ENCODE measurements at regions not wholly inside any gene's neighbourhood (a gene's known extent, or its start where the extent isn't known, plus 50 kb on each side); places are given as distances from the start of the nearest gene placed in this dataset.

GRCh38 chr12:124454735-124455134 lies 112.7 kb downstream of the NCOR2 start:
- H3K27ac ChIP-seq, result no peak overlapping the region
- TF ChIP-seq, protein P1, sequence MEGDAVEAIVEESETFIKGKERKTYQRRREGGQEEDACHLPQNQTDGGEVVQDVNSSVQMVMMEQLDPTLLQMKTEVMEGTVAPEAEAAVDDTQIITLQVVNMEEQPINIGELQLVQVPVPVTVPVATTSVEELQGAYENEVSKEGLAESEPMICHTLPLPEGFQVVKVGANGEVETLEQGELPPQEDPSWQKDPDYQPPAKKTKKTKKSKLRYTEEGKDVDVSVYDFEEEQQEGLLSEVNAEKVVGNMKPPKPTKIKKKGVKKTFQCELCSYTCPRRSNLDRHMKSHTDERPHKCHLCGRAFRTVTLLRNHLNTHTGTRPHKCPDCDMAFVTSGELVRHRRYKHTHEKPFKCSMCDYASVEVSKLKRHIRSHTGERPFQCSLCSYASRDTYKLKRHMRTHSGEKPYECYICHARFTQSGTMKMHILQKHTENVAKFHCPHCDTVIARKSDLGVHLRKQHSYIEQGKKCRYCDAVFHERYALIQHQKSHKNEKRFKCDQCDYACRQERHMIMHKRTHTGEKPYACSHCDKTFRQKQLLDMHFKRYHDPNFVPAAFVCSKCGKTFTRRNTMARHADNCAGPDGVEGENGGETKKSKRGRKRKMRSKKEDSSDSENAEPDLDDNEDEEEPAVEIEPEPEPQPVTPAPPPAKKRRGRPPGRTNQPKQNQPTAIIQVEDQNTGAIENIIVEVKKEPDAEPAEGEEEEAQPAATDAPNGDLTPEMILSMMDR (IDR thresholded peaks at IDR 0.05), result no peak
- TF ChIP-seq ZFX (IDR thresholded peaks at IDR 0.05; ENCODE audit: borderline replicate concordance), result no peak

- TF ChIP-seq, protein P1 (IDR thresholded peaks at IDR 0.05), result no peak
- TF ChIP-seq ZFX (IDR thresholded peaks at IDR 0.05; ENCODE audit: borderline replicate concordance), result no peak
- H3K27ac ChIP-seq, result no peak overlapping the region
These were observed 113.1 kb downstream of the NCOR2 start for GRCh38 chr12:124454352-124454725.

DNA sequence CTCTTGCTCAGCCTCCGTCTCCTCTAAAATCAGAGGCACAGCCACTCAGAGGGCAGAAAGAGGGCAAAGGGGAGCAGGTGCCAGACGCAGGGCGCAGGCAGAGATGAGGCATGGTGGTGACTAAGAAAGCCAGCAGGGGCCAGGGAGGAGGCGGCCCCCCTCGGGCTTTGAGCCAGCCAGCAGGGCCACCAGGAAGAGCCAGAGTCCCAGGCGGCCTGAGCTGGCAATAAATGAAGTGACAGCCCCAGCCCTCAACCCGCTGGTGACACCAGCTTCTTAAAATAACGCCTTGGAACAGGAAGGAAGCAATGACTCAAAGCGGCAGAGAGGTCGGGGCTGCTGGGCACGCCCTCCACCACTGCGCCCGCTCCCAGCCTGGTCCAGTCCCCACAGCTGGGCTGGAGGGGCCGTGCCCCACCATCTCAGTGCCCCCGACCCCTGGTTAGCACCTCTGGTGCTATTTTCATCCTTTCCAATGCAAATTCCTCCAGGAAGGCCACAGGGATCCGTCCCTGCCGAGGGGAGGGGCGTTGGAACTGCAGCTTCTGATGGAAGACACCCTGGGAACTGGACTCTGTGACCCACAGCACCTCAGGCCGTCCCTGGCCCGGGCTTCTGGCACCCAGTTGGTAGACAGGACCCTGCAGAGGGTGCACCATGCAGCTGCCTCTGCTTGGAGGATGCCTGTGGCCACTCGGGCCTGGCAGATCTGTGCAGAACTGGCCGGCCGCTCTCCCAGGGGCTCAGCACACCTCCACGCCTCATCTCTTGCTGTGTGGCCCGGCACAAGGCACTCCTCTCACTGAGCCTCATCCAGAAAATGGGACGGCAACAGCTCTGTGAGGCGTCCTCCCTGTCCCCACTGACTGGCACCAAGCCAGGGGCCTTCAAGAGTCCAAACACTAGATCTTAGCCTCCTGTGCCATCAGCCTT lies 113.7 kb downstream of the NCOR2 start:
- TF ChIP-seq, protein P1 (IDR thresholded peaks at IDR 0.05), result no peak
- TF ChIP-seq ZFX (IDR thresholded peaks at IDR 0.05; ENCODE audit: borderline replicate concordance), result no peak

GRCh38 chr12:124452576-124453331 lies 114.7 kb downstream of the NCOR2 start:
- H3K27ac ChIP-seq, result no peak overlapping the region
- TF ChIP-seq, protein P1 (IDR thresholded peaks at IDR 0.05), result no peak
- TF ChIP-seq ZFX (IDR thresholded peaks at IDR 0.05; ENCODE audit: borderline replicate concordance), result no peak

More for the DNA sequence above, 113.7 kb downstream of the NCOR2 start:
- H3K27ac ChIP-seq, result no peak overlapping the region

GRCh38 chr12:124451637-124452243 lies 115.7 kb downstream of the NCOR2 start:
- no peak overlapping the region for H3K27ac ChIP-seq
- TF ChIP-seq ZFX (IDR thresholded peaks at IDR 0.05; ENCODE audit: borderline replicate concordance), result no peak
- TF ChIP-seq, protein P1 (IDR thresholded peaks at IDR 0.05), result no peak

DNA sequence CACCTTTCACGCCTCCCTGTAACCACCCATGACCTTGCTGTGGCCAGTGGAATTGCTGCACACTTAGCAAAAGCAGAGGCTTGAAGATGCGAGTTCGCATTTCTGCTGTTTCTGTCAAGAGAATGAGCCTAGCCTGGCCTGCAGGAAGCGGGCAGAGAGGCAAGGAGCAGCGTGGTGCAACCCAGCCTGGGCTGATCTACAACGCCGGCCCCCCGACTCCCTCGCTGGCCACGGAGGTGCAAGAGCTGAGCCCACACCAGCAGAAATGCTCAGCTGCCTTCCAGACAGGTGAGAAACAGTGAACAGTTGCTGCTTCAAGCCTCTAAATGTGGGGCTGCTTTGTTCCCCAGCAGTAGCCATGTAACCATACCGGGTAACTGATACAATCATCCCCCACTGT lies 116.4 kb downstream of the NCOR2 start:
- no peak overlapping the region for H3K27ac ChIP-seq
- TF ChIP-seq ZFX (IDR thresholded peaks at IDR 0.05; ENCODE audit: borderline replicate concordance), result no peak
- TF ChIP-seq, protein P1 (IDR thresholded peaks at IDR 0.05), result no peak
